Breast epithelium (tissue), 4 donors: ENCODE measurements at regions not wholly inside any gene's neighbourhood (a gene's known extent, or its start where the extent isn't known, plus 50 kb on each side); places are given as distances from the start of the nearest gene placed in this dataset.

Source experiments
- DNase-seq, 2 donors: peaks; one replicate each; pipeline ENCODE4 v3.0.0-alpha.2; 2019; ENCODE audit warnings: low spot score in 2 of 2
- H3K27ac ChIP-seq, 2 donors: fragments of 200-600 bp; sonication (generic) in 1 of 2; one replicate each; pipeline ENCODE4 v1.5.1; 2016 to 2019; ENCODE audit warnings: mild to moderate bottlenecking in 1 of 2
- H3K27me3 ChIP-seq, 2 donors: fragments of 200-600 bp; sonication (generic) in 1 of 2; one replicate each; pipeline versions ENCODE4 v1.5.1 to v1.6.0; 2017 to 2019; ENCODE audit warnings: control low read depth in 1 of 2, mild to moderate bottlenecking in 1 of 2
- H3K36me3 ChIP-seq: fragments of 200-600 bp; one replicate; pipeline ENCODE4 v1.5.1; 2019
- H3K4me1 ChIP-seq, 2 donors: fragments of 200-600 bp; sonication (generic); one replicate each; pipeline ENCODE4 v1.5.1; 2016 to 2019; ENCODE audit warnings: control low read depth in 1 of 2
- H3K4me3 ChIP-seq, 3 donors: fragments of 200-600 bp; sonication (generic); 1 replicate in 2 of 3; 2 replicates in 1 of 3; pipeline ENCODE4 v1.5.1; 2016 to 2019; ENCODE audit warnings: mild to moderate bottlenecking in 3 of 3, moderate library complexity in 2 of 3
- H3K9me3 ChIP-seq, 2 donors: fragments of 200-600 bp; sonication (generic) in 1 of 2; one replicate each; pipeline ENCODE4 v1.5.1; 2016 to 2019; ENCODE audit warnings: control low read depth in 1 of 2
- POLR2A ChIP-seq: fragments of 450-650 bp; IDR thresholded peaks from one replicate; pipeline ENCODE4 v1.6.1; 2016; ENCODE audit warnings: antibody characterized with exemption, mild to moderate bottlenecking, moderate library complexity
- POLR2AphosphoS5 ChIP-seq, 3 donors: sonication (generic); formaldehyde crosslinking; IDR thresholded peaks; one replicate each; pipeline ENCODE4 v1.6.1; 2017; ENCODE audit warnings: antibody characterized with exemption in 3 of 3
- intact Hi-C: fragments of 100-400 bp; cut with DNase I; formaldehyde crosslinking; loops from one replicate; pipeline ENCODE4 v1.15.1; 2023; ENCODE audit warnings: low total_unique reads
- TF ChIP-seq, protein P1 (sequence below), 3 donors: fragments of 450-650 bp; IDR thresholded peaks; one replicate each; pipeline ENCODE4 v1.5.1; 2016 to 2017; ENCODE audit warnings: antibody characterized with exemption in 3 of 3, mild to moderate bottlenecking in 3 of 3, moderate library complexity in 3 of 3

- Histone ChIP-seq H3K4me1 (peaks cover 0 to 9% of the 10 kb centered on the region in 2 donors), H3K4me3 (no peak overlapping the region), H3K9me3 (no peaks in the 10 kb centered on the region), H3K27ac (peak overlapping the region; percentile 87 to 95), H3K27me3 (no peaks in the 10 kb centered on the region), H3K36me3 (no peaks in the 10 kb centered on the region)
- intact Hi-C loops: no loop called here
- TF ChIP-seq POLR2AphosphoS5 (IDR thresholded peaks at IDR 0.05) (no peak), POLR2A (no peak)
- TF ChIP-seq, protein P1, sequence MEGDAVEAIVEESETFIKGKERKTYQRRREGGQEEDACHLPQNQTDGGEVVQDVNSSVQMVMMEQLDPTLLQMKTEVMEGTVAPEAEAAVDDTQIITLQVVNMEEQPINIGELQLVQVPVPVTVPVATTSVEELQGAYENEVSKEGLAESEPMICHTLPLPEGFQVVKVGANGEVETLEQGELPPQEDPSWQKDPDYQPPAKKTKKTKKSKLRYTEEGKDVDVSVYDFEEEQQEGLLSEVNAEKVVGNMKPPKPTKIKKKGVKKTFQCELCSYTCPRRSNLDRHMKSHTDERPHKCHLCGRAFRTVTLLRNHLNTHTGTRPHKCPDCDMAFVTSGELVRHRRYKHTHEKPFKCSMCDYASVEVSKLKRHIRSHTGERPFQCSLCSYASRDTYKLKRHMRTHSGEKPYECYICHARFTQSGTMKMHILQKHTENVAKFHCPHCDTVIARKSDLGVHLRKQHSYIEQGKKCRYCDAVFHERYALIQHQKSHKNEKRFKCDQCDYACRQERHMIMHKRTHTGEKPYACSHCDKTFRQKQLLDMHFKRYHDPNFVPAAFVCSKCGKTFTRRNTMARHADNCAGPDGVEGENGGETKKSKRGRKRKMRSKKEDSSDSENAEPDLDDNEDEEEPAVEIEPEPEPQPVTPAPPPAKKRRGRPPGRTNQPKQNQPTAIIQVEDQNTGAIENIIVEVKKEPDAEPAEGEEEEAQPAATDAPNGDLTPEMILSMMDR (IDR thresholded peaks at IDR 0.05): no peak
- DNase-seq: no peak
These were observed 285.7 kb downstream of the SOX9 start for GRCh38 chr17:72406498-72406897.

GRCh38 chr17:72407336-72407909 lies 286.6 kb downstream of the SOX9 start:
- Histone ChIP-seq H3K36me3 (no peaks in the 10 kb centered on the region), H3K27ac (peak overlapping the region; percentile 87 to 95), H3K4me1 (peaks cover 0 to 9% of the 10 kb centered on the region in 2 donors), H3K27me3 (no peaks in the 10 kb centered on the region), H3K9me3 (no peaks in the 10 kb centered on the region), H3K4me3 (peak overlapping the region in 2 of 3 donors; percentile 1 to 41)
- intact Hi-C loops: no loop called here
- DNase-seq: peak; percentile 84 to 92
- TF ChIP-seq, protein P1 (IDR thresholded peaks at IDR 0.05): no peak
- peak; percentile 49 to 59 (median 56) for TF ChIP-seq POLR2AphosphoS5 (IDR thresholded peaks at IDR 0.05)

GRCh38 chr17:72407931-72408330 lies 287.1 kb downstream of the SOX9 start:
- no peaks in the 10 kb centered on the region for H3K27me3 ChIP-seq
- TF ChIP-seq POLR2AphosphoS5 (IDR thresholded peaks at IDR 0.05) (no peak), POLR2A (no peak)
- TF ChIP-seq, protein P1 (IDR thresholded peaks at IDR 0.05): no peak
- no peak overlapping the region for H3K4me3 ChIP-seq
- H3K9me3 ChIP-seq: no peaks in the 10 kb centered on the region
- DNase-seq: no peak
- peak overlapping the region; percentile 87 to 95 for H3K27ac ChIP-seq
- intact Hi-C loops: no loop called here
- no peaks in the 10 kb centered on the region for H3K36me3 ChIP-seq
- H3K4me1 ChIP-seq: peaks cover 0 to 9% of the 10 kb centered on the region in 2 donors

GRCh38 chr17:72408641-72409040 lies 287.8 kb downstream of the SOX9 start:
- Histone ChIP-seq H3K4me3 (no peak overlapping the region), H3K4me1 (peaks cover 0 to 9% of the 10 kb centered on the region in 2 donors), H3K36me3 (no peaks in the 10 kb centered on the region), H3K27ac (peak overlapping the region; percentile 87 to 95), H3K27me3 (no peaks in the 10 kb centered on the region), H3K9me3 (no peaks in the 10 kb centered on the region)
- no peak for TF ChIP-seq POLR2A
- TF ChIP-seq, protein P1 (IDR thresholded peaks at IDR 0.05): no peak
- no peak for TF ChIP-seq POLR2AphosphoS5 (IDR thresholded peaks at IDR 0.05)
- intact Hi-C loops: no loop called here
- no peak for DNase-seq

- DNase-seq: no peak
- intact Hi-C loops: no loop called here
- no peaks in the 10 kb centered on the region for H3K27me3 ChIP-seq
- no peak overlapping the region for H3K4me3 ChIP-seq
- no peaks in the 10 kb centered on the region for H3K36me3 ChIP-seq
- H3K27ac ChIP-seq: no peak overlapping the region
- H3K4me1 ChIP-seq: peaks cover 0 to 9% of the 10 kb centered on the region in 2 donors
- H3K9me3 ChIP-seq: no peaks in the 10 kb centered on the region
- TF ChIP-seq POLR2AphosphoS5 (IDR thresholded peaks at IDR 0.05): no peak
- no peak for TF ChIP-seq POLR2A
- TF ChIP-seq, protein P1 (IDR thresholded peaks at IDR 0.05): no peak
These were observed 288.7 kb downstream of the SOX9 start for GRCh38 chr17:72409405-72410002.
